SH-SY5Y (cell line): ENCODE measurements at regions not wholly inside any gene's neighbourhood (a gene's known extent, or its start where the extent isn't known, plus 50 kb on each side); places are given as distances from the start of the nearest gene placed in this dataset.

Experiments used
- GATA2 ChIP-seq: IDR thresholded peaks from 2 replicates; pipeline ENCODE4 v1.6.1; 2011; ENCODE audit warnings: mild to moderate bottlenecking, low read depth, low read length
- GATA3 ChIP-seq: IDR thresholded peaks from 2 replicates; pipeline ENCODE4 v1.6.1; 2011; ENCODE audit warnings: low read depth, mild to moderate bottlenecking, low read length, moderate library complexity

- TF ChIP-seq GATA3, result no peak
- TF ChIP-seq GATA2, result no peak
Measured at GRCh38 chr10:128297709-128298378, 171.6 kb upstream of the MKI67 start.
